Left ventricle myocardium superior (tissue), 1 donor: ENCODE measurements at regions not wholly inside any gene's neighbourhood (a gene's known extent, or its start where the extent isn't known, plus 50 kb on each side); places are given as distances from the start of the nearest gene placed in this dataset.

Experiments
- ATAC-seq: fragments of 200-7000 bp; cut with Tn5 transposase; one replicate; pipeline ENCODE4 v1.9.1; 2020; ENCODE audit warnings: mild to moderate bottlenecking, moderate library complexity
- DNase-seq: peaks from one replicate; pipeline ENCODE4 v3.0.0-alpha.2; 2020
- intact Hi-C: fragments of 100-400 bp; cut with micrococcal nuclease; formaldehyde crosslinking; loops from one replicate; pipeline ENCODE4 v1.11.0; 2022
- donor health status: DM: no; HTN: yes; CAD: no; lungs with severe emphysema.

DNA sequence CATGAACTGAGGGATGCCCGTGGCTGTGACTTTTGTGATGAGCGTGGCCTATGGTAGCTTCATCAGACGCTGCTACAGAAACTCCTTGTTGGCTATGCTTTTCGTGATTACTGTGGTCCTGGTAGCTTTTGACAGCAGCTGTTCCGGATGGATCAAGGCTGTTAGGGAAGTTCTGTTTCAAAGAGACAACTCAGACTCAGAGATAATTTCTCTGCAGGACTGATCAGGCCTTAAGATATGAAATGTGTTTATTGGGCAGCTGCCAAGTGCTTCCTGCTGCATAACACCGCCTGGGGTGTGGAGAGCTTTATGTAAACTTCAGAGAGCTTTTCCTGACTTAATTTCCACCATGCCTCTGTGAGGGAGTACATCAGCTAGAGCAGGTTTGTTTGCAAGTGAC is 243.8 kb downstream of the TSN start:
- DNase-seq = no peak
- intact Hi-C loops = no loop called here
- peak; percentile 34 for ATAC-seq

DNA sequence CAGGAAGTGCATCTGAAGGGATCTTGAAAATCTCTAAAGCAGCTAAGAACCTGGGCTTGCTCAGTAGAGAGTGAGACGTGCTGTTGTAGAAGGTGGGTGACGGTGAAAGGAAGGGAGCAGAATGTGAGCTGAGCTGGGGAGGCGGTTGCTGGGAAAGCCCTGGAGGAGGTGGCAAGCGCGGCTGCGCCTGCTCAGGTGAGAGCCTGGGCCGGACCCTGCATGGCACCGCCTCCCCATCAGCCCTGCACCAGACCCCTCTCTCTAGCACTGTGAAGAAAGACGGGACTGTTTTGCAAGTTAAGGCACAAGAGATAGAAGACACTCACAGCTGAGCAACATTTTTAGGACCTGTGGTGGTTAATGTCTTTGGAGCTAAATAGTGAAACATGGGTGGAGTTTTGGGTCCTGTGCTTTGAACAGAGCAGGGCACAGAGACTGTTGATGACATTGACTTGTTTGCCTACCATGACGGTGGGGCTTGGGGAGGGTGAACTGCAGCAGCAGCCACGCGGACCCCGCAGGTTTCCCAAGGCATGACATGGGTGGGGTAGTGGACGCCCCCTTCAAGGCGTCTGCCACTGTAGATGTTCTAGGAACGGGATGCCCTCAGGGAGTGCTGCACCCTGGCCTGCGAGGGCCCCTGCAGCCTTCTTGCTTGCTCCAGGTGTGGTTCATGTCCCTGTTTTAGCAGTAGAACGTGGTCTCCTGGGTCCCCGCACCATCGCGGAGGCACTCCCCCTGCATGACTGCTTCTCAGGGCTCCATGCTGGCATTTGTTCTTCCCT is 245.3 kb downstream of the TSN start:
- DNase-seq (no peak), ATAC-seq (no peak)
- intact Hi-C loops = no loop called here

DNA sequence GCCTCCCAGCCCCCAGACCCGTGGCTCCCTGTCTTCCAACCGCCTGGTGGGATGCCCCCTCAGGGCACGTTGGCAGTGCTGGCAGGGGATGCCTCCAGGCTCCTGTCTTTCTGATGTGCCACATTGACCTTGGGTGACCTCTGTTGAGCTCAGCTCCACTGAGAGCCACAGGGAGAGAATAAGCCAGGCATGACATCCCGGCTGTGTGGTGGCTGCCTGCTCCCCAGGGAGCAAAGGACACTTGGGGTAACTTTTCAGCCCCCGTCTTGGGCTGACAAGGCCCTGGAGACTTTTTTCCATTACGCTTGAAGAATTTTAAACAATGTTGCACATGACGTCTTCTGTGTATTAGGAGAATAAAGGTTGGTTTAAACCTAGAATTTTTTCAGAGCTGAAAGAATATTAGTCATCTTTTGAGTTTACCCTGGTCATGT is 246.0 kb downstream of the TSN start:
- no peak for DNase-seq
- ATAC-seq = no peak
- intact Hi-C loops = no loop called here

DNA sequence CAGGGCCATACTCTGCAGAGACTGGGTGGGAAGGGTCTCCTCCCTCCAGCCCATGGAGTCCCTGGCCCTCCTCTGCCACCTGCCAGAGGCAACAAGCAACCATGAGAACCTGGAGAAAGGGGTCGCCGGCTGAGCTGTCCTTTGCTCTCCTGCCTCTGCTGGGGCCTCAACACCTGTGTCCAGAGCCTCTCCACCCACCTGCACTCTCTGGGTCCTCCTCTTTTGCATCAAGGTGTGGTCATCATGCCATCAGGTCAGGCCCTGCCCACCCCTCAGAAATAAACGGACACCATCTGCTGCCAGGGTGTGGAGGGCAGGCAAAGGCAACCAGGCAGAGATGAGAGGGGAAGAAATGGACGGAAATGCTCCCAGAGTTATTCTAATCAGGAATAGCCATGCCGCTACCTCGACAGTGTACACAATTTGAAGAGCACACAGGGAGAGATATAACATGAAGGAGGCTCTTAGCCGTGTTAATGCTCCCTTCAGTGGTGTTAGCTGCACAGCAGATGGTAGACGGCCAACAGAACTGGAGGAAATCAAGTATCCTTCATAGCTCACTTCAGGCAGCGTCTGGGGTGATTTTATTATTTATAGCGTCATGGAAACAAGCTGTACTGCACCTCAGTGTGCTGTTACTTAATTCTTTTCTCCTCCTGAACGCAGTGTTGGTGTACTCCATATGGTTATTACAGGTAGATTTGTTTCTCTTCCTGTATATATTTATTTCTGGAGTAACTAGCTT is 247.9 kb downstream of the TSN start:
- DNase-seq = no peak
- intact Hi-C loops = no loop called here
- no peak for ATAC-seq

DNA sequence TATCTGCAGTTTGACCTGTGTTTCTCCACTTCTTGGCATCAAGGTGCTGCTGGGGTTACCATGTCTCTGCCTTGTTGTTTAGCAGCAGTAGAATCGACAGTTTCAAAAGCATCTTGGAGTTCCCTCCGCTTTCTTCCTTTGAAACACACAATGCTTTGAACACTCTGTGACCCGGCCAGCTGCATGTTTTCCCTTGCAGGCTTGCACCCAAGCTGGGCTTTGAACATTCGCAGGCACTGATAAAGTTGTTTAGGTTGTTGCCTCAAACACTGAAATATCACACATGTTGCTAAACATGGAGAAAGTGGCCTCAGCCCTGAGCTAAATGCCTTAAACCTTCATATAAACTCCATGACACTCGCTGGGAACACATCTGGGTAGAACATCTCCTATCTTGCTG is 251.7 kb downstream of the TSN start:
- no peak for ATAC-seq
- intact Hi-C loops = no loop called here

DNA sequence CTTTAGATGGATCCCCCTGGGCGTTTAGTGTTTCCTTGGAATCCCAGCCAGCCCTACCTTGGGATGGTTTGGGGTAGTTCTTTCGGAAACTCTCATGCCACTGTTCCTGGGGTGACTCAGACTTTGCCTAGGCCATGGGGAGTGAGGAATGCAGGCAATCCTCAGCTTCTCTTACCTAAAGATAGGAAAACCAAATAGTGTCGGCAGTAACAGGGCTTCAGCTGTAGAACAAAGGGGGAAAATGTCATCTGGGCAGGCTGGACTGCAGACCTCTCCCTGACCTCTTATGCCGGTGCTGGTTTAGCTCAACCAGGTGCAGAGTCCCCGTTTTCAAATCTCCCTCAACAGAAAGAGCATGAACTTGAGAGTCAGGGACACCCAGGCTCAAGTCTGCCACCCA is 252.1 kb downstream of the TSN start:
- intact Hi-C loops = no loop called here
- ATAC-seq (no peak), DNase-seq (no peak)

More for the DNA sequence above, 251.7 kb downstream of the TSN start:
- no peak for DNase-seq

DNA sequence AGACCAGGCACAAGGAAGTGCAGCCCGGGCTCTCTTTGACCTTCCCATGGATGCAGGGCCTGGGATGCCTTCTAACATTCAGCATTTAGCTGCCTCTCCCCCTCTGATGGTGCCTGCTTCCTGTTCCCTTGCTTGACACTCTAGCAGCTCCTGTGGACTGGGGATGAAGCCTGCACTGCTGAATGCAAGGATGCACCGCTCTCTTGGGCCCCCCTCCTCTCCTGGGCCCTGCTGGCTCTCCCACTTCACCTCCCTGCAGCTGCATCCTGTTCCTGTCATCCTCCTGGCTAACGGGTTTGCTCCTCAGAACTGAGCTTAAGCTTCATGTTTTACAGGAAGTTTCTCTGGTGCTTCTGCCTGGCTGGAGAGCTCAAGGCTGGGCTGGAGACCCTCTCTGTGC is 254.1 kb downstream of the TSN start:
- intact Hi-C loops = no loop called here
- DNase-seq = no peak
- ATAC-seq = no peak

DNA sequence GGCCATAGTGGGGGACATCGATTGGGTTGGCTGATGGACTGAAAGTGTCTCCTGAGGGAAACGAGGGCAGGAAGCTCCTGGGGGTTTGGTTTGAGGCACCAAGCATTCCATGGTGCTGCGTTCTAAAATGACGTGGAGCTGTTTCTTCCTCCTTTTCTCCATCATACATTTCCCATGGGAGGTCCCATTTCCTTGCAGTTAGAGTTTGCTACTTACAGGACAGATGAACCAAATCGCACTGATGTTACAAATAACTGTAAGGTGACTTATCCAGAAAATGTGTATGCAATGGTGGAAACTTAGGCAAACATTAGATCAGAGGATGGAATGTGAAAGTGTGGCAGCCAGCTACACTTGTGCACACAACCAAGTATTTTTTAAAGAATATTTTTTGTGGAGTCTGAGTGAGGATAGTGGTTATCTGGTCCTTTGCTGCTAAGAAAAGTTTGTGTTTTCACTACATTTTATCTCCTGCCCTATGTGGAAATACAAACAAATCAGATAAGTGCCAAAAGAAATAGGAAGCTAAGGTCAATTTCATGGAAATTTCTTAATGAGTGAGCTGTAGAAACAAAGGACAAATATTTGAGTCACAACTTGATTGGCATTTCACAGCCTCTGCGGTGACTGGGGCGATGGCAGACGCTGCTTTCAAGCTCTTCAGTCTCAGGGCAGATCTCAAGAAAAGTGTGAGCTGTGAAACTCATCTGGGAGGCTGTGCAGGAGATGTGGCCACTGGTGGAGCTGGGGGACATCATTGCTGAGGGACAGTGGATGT is 256.2 kb downstream of the TSN start:
- ATAC-seq (no peak), DNase-seq (no peak)
- intact Hi-C loops = no loop called here

DNA sequence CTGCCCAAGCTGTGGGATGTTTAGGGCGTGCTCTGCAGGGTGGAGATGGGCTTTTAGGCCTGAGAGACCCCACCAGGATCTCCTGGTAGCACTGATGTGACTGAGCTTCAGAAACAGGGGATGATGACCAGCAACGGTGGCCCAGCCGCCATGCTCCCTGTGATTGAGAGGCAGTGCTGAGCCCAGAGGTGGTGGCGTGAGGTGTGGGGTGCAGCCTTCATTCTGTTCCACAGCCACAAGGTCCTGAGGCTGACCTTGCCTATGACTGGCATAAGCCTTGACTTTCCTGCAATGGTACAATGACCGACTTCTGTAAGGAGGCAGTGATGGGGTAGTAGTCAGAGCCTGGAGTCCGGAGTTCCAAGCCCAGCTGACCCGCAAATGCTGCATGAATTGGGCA is 263.3 kb downstream of the TSN start:
- ATAC-seq (no peak), DNase-seq (no peak)
- intact Hi-C loops = no loop called here

DNA sequence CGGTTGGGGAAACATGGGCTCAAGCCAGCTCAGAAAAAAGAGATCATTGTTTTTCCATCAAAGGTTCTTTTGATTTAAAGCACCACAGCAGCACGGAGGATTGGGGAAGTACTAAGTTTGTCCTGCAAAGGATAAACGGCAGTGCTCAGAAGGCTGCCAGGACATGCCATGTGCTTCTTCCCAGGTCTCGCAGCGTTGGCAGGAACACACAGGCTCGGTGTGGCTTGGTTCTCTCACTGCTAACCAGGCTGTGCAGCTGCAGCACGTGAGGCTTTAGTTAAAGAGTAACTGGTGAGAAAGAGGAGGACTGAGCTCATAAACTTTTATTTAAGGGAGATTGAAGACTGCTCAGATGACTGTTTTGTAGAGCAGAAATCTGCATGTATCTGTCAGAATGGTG is 264.3 kb downstream of the TSN start:
- peak; percentile 31 for ATAC-seq

DNA sequence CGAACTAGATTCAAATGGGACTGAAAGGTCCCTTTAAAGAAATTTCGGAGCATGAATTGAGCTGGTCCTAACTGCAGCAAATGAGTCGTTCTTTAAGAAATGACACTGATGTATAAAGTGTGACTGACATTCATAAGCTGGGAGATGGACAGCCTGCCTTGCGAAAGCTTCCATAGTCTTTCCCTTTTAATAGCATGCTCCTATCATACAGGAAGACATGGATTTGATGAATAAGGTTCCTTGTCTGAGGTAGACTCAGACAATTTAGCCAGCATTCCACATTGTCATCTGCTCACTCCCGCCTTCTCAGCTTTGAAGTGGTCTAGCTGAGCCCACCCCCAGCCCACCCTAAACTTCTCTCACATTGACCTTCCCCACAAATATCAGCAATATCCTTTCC is 264.9 kb downstream of the TSN start:
- intact Hi-C loops = no loop called here
- no peak for ATAC-seq
- no peak for DNase-seq

More for the DNA sequence above, 264.3 kb downstream of the TSN start:
- intact Hi-C loops = no loop called here
- DNase-seq = no peak

DNA sequence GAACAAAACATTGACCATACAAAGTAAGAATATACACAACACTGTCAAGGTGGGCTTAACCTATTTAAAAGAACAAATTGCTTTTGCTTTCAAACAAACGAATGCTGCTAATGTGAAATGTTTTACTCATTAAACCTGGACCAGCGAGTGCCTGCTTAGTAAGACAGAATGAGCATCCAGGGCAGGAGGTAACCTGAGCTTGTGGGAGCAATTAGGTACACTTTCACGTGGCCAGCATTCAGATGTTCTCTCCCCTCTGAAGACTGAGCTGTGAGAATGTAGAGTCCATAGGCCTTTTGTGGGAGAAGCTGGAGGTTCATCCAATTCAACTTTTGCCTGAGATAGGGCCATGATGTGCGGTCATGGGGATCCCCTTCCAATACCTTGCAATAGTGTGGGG is 266.5 kb downstream of the TSN start:
- ATAC-seq = no peak
- no peak for DNase-seq
- intact Hi-C loops = no loop called here

DNA sequence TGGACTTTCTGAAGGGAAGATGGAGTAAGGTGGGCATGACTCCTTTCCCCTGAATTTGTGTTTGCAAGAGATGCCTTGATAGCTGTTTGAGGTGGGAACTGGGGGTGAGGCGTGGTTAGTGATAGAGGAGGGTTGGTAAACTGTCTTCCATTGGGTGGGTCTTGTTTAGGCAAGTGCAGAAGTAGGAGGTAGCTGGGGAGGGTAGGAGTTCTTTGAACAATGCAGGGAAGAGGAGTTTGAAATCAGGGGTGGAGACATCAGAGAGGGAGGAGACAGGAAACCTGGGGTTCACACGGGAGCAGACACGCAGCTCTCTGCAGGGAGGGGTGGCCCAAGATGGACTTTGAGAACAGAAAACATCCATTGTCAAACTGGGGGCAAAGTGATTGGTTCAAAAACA is 267.1 kb downstream of the TSN start:
- ATAC-seq = no peak
- intact Hi-C loops = no loop called here
- no peak for DNase-seq

DNA sequence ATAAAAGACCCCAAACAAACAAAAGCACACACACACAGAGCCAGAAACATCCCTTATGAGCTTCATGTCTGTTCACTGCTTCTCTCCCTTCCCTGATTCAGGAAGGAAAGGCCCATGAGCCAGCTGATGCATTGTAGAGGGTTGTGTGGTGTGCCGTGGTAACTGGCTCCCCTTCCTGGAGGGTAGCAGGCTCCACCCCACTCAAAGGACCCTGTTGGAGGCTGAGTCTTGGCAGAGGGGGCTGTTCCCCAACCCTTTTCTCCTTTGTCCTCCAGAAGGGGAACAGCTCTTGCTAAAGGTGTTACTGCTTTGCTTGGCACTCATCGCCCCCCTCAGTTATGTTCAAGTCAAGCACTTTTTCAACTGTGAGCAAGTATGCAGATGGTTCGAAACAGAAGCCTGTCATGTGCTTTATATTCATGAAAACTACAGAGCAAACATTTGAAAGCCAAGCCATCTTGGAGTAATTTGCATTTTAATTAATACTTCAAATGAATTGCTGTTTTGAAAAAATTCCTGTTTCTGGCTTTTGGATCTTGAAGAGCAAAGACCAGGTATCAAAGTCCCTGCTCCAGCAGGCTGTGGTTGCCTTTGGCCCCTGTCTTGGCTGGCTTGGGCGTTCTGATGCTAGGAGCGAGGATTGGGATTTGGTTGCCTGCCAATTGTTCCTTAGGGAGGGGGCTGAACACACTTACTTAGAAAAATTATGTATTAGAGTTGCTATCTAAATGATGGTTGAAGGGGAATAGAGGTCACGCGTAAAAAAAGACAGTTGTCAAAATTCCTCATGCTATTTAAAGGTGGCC is 267.8 kb downstream of the TSN start:
- DNase-seq = no peak
- intact Hi-C loops = no loop called here
- ATAC-seq = no peak

DNA sequence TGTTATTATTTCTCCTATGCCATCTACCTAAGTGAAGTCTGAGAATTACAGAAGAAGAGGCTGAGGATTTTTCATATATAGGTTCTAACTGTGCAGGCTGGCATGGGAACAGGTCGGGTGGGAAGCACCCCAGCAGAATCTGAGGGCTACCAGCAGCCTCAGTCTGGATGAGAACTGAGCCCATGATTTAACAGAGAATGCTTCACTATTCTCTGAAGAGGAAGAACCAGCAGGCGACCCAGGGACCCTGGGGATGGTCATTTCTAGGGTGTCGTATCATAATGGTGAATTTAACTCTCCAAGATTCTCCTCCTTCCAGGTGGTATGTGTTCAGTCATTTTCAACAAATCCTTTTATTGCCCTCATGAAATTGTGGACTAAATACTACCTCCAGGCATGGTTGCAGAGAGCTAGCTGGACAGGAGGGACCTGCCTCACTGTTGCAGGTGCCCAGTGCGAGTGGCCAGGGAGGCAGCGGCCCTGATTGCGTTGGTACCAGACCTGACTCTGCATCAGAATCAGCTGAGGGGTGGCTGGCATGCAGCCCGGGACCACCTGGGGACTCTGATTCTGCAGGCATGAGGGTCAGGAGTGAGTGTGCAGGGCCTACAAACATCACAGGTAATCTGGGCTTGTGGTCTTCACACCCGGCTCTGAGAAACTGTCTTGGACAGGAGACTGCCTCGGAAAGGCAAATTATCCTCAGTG is 272.2 kb downstream of the TSN start:
- intact Hi-C loops = no loop called here
- ATAC-seq (no peak), DNase-seq (no peak)

DNA sequence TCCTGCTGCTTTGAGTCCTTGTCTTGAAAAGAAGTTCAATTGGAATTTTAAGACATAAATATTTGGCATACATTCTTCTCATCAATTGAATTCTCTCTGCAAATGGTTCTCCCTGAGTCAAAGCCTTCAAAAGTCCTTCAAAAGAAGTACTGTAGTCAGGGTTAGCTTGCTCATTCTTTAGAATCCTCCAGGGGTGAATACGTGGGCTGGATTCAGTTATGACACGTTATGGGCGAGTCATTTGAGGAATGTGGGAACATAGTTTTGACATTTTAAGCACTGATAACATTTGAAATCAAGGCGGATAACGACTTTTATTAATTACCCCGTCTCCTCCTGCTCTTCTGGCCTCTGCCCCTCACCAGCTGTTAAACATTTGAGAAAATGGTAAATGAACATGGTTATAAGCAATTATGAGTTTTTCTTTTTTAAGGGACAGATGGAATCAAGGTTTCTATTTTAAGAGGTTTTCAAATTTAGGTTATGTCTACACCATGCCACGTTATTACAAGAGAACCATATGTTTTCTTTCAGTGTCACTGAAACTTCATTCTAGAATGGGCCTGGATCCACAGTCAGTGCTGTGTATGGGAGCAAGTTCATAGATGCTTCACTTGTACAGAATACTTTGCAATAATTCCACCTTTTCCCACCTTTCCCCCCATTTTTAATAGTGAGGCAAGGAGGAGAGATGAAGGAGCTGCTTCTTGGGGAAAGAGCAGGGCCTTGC is 273.1 kb downstream of the TSN start:
- DNase-seq = no peak
- ATAC-seq = peak; percentile 68
- intact Hi-C loops = no loop called here

DNA sequence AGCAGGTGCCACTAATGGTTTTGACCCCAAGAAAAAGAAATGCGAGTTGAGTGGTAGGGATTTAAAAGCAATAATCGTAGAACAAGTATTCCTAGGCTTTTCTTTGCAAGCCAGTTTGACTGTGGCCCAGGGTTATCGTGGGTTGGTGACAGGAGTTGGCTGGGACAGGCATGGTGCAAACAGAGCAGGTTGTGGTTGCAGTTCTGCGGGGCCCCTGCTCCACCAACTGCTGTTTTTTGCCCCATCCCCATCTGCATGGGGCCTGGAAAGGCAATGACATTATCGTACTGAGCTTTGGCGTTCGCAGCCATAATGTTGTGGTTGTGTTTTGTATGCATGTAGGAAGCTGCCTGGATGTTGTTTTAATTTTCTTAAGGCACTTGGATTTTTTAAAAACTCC is 274.0 kb downstream of the TSN start:
- ATAC-seq (no peak), DNase-seq (no peak)
- intact Hi-C loops = no loop called here

DNA sequence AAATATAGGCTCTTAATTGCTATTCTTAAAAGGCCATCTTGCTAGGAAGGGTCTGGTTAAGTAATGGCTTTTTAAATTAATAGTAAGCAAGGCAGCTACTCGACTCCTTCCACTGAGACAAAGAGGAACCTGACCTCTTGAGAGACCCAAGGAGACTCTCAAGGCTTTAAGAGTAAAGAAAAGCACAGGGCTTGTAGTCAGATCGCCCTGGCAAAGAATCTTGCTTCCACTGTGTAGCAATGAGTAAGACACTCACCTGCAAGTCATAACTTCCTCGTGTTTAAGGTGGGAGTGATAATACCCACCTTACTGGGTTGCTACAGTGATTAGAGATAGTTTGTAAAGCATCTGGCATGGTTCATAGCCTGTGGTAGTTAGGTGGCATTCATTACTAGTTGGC is 274.5 kb downstream of the TSN start:
- ATAC-seq (no peak), DNase-seq (no peak)
- intact Hi-C loops = no loop called here
